ENCODE measurements at regions not wholly inside any gene's neighbourhood (a gene's known extent, or its start where the extent isn't known, plus 50 kb on each side); places are given as distances from the start of the nearest gene placed in this dataset.
"Not testable (repeated sequence)": the region's sequence is repeated elsewhere in the genome, so short reads cannot be mapped to it uniquely, and the experiment has no call there.

- H3K9me2 ChIP-seq (ENCODE audit: insufficient read depth); intact Hi-C loops (cut with micrococcal nuclease; ENCODE audit: unreplicated experiment); H4K20me1 ChIP-seq (ENCODE audit: insufficient read depth); H3K36me3 ChIP-seq (ENCODE audit: low read depth); CTCF ChIA-PET; H3K79me2 ChIP-seq (ENCODE audit: low read depth); H3K4me2 ChIP-seq; H3K4me3 ChIP-seq; DNase-seq; H2AFZ ChIP-seq; H3K27me3 ChIP-seq (ENCODE audit: insufficient read depth, low read depth); POLR2A ChIA-PET (ENCODE audit: unreplicated experiment); BruUV-seq (replicated peaks); H3K27ac ChIP-seq; H3K9me3 ChIP-seq (ENCODE audit: insufficient read depth, low read depth); H3F3A ChIP-seq (ENCODE audit: insufficient read depth, low read depth): not testable (repeated sequence)
- H3K4me1 ChIP-seq (replicated peaks; ENCODE audit: insufficient read depth) = peaks cover 15% of the 10 kb centered on the region
These were observed 89.3 kb downstream of the CDRT15L2 start for GRCh38 chr17:20668868-20669267.

- H3K36me3 ChIP-seq (ENCODE audit: low read depth); H3F3A ChIP-seq (ENCODE audit: insufficient read depth, low read depth); H2AFZ ChIP-seq; H3K4me3 ChIP-seq; H3K79me2 ChIP-seq (ENCODE audit: low read depth); POLR2A ChIA-PET (ENCODE audit: unreplicated experiment); BruUV-seq (replicated peaks); H3K27me3 ChIP-seq (ENCODE audit: insufficient read depth, low read depth); H4K20me1 ChIP-seq (ENCODE audit: insufficient read depth); DNase-seq; H3K9me2 ChIP-seq (ENCODE audit: insufficient read depth); H3K27ac ChIP-seq; CTCF ChIA-PET; intact Hi-C loops (cut with micrococcal nuclease; ENCODE audit: unreplicated experiment); H3K9me3 ChIP-seq (ENCODE audit: insufficient read depth, low read depth); H3K4me2 ChIP-seq; H3K4me1 ChIP-seq (replicated peaks; ENCODE audit: insufficient read depth): not testable (repeated sequence)
These were observed 91.0 kb downstream of the CDRT15L2 start for GRCh38 chr17:20670506-20670905.

GRCh38 chr17:20674374-20674773 lies 94.8 kb downstream of the CDRT15L2 start:
- H3K9me2 ChIP-seq (ENCODE audit: insufficient read depth); H3K79me2 ChIP-seq (ENCODE audit: low read depth); H3F3A ChIP-seq (ENCODE audit: insufficient read depth, low read depth); H3K9me3 ChIP-seq (ENCODE audit: insufficient read depth, low read depth); DNase-seq; H3K27me3 ChIP-seq (ENCODE audit: insufficient read depth, low read depth); H3K4me3 ChIP-seq; POLR2A ChIA-PET (ENCODE audit: unreplicated experiment); H4K20me1 ChIP-seq (ENCODE audit: insufficient read depth); H3K27ac ChIP-seq; intact Hi-C loops (cut with micrococcal nuclease; ENCODE audit: unreplicated experiment); CTCF ChIA-PET; H3K36me3 ChIP-seq (ENCODE audit: low read depth); H3K4me2 ChIP-seq; H2AFZ ChIP-seq; BruUV-seq (replicated peaks): not testable (repeated sequence)
- peaks cover 15% of the 10 kb centered on the region for H3K4me1 ChIP-seq (replicated peaks; ENCODE audit: insufficient read depth)

DNA sequence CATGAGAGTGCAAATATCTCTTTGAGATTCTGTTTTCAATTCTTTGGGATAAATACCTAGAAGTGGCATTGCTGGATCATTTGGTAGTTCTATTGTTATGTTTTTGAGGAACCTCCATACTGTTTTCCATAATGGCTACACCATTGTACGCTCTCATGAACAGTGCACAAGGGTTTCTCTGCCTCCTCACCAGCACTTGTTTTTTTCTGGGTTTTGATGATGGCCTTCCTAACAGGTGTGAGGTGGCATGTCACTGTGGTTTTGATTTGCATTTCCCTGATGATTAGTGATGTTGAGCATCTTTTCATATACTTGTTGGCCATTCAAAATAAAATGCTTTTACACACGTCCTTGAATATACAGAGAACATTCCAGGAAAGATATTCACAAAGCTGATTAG lies 96.2 kb downstream of the CDRT15L2 start:
- H3K4me2 ChIP-seq = peak overlapping the region; percentile 26; the same call in 1 of the 2 replicates
- H3K9me3 ChIP-seq (ENCODE audit: insufficient read depth, low read depth); CTCF ChIA-PET; POLR2A ChIA-PET (ENCODE audit: unreplicated experiment); H3K27ac ChIP-seq; BruUV-seq (replicated peaks); intact Hi-C loops (cut with micrococcal nuclease; ENCODE audit: unreplicated experiment); DNase-seq; H3K9me2 ChIP-seq (ENCODE audit: insufficient read depth); H4K20me1 ChIP-seq (ENCODE audit: insufficient read depth); H3K79me2 ChIP-seq (ENCODE audit: low read depth); H3F3A ChIP-seq (ENCODE audit: insufficient read depth, low read depth); H3K27me3 ChIP-seq (ENCODE audit: insufficient read depth, low read depth); H2AFZ ChIP-seq; H3K4me3 ChIP-seq; H3K36me3 ChIP-seq (ENCODE audit: low read depth): not testable (repeated sequence)
- H3K4me1 ChIP-seq (replicated peaks; ENCODE audit: insufficient read depth) = peaks cover 15% of the 10 kb centered on the region

- intact Hi-C loops (cut with micrococcal nuclease; ENCODE audit: unreplicated experiment); BruUV-seq (replicated peaks); CTCF ChIA-PET: not testable (repeated sequence)
These were observed 97.1 kb downstream of the CDRT15L2 start for GRCh38 chr17:20676656-20677055.

DNA sequence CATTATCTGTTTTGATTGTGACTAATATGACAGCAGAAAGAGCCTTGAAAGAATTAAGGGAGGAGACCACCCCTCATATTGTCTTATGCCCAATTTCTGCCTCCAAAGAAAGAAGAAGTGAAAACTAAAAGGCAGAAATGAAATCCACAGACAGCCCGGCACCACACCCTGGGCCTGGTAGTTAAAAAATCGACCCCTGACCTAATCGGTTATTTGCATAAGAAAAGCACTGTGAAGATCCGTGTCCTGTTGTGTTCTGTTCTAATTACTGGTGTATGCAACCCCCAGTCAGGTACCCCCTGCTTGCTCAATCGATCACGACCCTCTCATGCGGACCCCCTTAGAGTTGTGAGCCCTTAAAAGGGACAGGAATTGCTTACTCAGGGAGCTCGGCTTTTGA lies 97.9 kb downstream of the CDRT15L2 start:
- H3K9me2 ChIP-seq (ENCODE audit: insufficient read depth); H3K36me3 ChIP-seq (ENCODE audit: low read depth); H3K9me3 ChIP-seq (ENCODE audit: insufficient read depth, low read depth); H2AFZ ChIP-seq; CTCF ChIA-PET; intact Hi-C loops (cut with micrococcal nuclease; ENCODE audit: unreplicated experiment); H3K4me3 ChIP-seq; H3F3A ChIP-seq (ENCODE audit: insufficient read depth, low read depth); H3K27ac ChIP-seq; H3K27me3 ChIP-seq (ENCODE audit: insufficient read depth, low read depth); H3K79me2 ChIP-seq (ENCODE audit: low read depth); BruUV-seq (replicated peaks); H3K4me2 ChIP-seq; H4K20me1 ChIP-seq (ENCODE audit: insufficient read depth); DNase-seq; POLR2A ChIA-PET (ENCODE audit: unreplicated experiment): not testable (repeated sequence)
- H3K4me1 ChIP-seq (replicated peaks; ENCODE audit: insufficient read depth) = peaks cover 15% of the 10 kb centered on the region

More at GRCh38 chr17:20676656-20677055, 97.1 kb downstream of the CDRT15L2 start:
- H3F3A ChIP-seq (ENCODE audit: insufficient read depth, low read depth); H3K36me3 ChIP-seq (ENCODE audit: low read depth); H3K79me2 ChIP-seq (ENCODE audit: low read depth); H2AFZ ChIP-seq; H3K27me3 ChIP-seq (ENCODE audit: insufficient read depth, low read depth); H4K20me1 ChIP-seq (ENCODE audit: insufficient read depth); POLR2A ChIA-PET (ENCODE audit: unreplicated experiment); H3K4me2 ChIP-seq; DNase-seq; H3K9me3 ChIP-seq (ENCODE audit: insufficient read depth, low read depth); H3K27ac ChIP-seq; H3K4me3 ChIP-seq; H3K9me2 ChIP-seq (ENCODE audit: insufficient read depth): not testable (repeated sequence)
- peaks cover 15% of the 10 kb centered on the region for H3K4me1 ChIP-seq (replicated peaks; ENCODE audit: insufficient read depth)

- H3K36me3 ChIP-seq (ENCODE audit: low read depth); H3K4me2 ChIP-seq; H3K4me3 ChIP-seq; H3K27me3 ChIP-seq (ENCODE audit: insufficient read depth, low read depth); H3K9me2 ChIP-seq (ENCODE audit: insufficient read depth); H2AFZ ChIP-seq; H3K9me3 ChIP-seq (ENCODE audit: insufficient read depth, low read depth); H3K79me2 ChIP-seq (ENCODE audit: low read depth); BruUV-seq (replicated peaks); POLR2A ChIA-PET (ENCODE audit: unreplicated experiment); H4K20me1 ChIP-seq (ENCODE audit: insufficient read depth); intact Hi-C loops (cut with micrococcal nuclease; ENCODE audit: unreplicated experiment); H3F3A ChIP-seq (ENCODE audit: insufficient read depth, low read depth); H3K27ac ChIP-seq; DNase-seq; CTCF ChIA-PET: not testable (repeated sequence)
- H3K4me1 ChIP-seq (replicated peaks; ENCODE audit: insufficient read depth) = peaks cover 15% of the 10 kb centered on the region
These were observed 98.9 kb downstream of the CDRT15L2 start for GRCh38 chr17:20678424-20678823.
